Amniotic stem cell (primary cell): ENCODE measurements at regions not wholly inside any gene's neighbourhood (a gene's known extent, or its start where the extent isn't known, plus 50 kb on each side); places are given as distances from the start of the nearest gene placed in this dataset.
"Not testable (repeated sequence)": the region's sequence is repeated elsewhere in the genome, so short reads cannot be mapped to it uniquely, and the experiment has no call there.

Experiments used
- DNase-seq: peaks from one replicate; lab custom pipeline; 2025; lab: John Stamatoyannopoulos, UW

DNA sequence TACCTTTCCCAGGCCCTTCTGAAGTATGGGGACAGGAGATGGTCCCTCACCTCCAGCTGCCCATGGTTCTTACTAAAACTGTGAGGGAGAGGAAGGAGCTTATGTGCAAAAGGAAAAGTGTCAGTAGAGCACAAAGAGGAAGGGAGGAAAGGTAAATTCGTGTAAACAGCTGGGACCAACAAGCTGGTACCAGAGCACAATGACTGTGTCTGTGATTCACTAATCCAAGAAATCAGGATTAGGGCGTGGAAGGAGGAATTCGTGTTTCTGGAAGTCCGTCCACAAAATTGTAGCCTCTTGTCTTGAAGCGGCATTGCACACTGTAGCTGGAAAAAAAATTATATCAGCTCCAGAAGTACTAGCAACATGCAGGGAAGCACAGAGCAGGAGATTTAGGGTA is 129.0 kb upstream of the RREB1 start:
- DNase-seq = no peak

DNA sequence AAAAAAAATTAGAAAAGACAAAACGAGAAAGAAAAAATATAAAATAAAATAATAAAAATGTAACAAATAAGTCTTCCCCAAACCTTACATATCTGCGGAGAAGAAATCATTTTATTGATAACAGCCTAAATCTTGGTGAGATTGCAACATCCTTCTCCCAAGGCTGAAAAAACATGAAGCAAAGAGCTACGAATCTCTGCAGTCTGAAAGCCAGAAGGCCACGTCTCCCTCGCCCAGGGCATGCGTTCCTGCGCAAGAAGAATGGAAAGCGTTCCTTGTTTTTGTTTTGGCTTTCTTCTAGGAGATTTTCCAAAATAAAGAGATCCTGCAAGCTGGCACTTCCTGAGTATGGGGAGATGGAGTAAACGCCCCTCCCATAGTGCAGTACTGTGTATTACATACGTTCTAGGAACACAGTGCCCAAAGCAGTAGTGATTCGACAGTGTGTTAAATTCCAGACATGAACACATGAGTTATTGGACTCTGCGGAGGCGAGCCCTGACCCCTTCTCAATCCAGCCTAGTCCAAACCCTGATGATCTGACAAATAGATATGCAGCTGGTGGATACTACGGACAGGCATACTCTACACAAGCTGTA is 126.7 kb upstream of the RREB1 start:
- no peak for DNase-seq

- DNase-seq = no peak
These were observed 126.0 kb upstream of the RREB1 start for GRCh38 chr6:6981681-6982322.

DNA sequence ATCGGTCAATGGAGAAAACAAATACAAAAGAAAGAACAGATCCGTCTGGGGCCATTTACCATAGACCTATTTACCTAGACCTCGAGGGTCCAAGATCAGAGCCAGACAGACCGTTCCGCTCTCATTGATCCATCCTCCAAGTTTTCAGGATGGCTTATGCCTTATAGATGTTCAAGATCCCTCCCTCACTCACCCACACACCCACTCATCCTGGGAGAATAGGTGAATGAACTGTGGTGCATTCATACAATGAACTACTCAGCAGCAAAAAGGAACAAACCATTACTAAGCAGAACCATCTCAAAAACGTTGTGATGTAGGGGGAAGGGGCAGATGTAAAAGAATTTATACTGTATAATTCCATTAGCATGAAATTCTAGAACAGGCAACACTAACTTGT is 125.1 kb upstream of the RREB1 start:
- DNase-seq = no peak

DNA sequence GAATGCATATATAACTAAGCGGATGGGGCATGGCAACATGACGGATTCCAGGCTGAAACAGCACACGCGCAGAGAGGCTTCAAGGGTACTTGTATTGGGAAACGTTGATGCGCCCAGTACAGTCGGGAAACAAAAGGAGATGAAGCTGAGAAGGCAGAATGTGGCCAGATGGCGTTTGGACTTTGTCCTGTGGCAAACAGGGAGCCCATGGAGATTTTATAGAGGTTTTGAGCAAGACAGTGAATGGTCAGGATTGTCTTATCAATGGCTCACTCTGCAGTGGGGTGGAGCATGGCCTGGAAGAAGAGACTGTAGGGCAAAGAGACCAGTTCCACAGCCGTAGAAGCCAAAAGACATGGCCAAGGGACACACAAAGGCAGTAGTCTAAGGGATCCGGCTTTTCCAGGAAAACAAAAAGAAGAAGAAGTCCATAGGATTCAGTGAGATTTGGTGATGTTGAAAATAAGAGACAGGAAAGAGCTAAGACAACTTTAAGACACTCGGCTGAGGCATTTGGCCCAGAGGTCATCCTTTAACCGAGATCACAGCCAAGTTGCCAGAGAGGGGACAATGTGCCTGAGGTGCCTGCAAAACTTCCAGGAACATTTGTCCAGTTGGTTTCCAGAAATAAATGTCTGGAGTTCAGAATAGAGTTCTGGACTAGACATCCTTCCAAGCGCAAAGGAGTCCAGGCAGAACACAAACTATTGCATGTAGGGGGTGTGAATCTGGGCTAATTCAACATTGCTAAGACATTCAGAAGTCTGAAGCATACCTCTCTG is 123.0 kb upstream of the RREB1 start:
- DNase-seq = no peak

DNA sequence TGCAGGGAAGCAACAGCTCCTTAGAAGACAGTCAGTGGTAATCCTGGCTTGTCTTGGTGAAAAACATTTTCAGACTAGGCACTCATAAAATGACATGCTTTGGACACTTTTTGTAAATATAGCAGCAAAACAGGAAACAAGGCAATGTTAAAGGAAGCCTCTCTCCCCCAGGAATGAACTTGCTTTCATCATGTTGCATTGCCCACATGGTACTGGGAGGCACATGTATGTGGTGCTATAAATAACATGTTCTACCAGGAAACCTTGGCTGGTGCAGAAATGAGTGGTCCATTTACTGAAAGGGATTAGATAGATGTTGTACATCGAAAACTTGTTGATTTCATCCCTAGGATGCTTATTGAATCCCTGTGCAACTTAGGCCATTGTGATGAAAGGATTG is 121.4 kb upstream of the RREB1 start:
- no peak for DNase-seq

DNA sequence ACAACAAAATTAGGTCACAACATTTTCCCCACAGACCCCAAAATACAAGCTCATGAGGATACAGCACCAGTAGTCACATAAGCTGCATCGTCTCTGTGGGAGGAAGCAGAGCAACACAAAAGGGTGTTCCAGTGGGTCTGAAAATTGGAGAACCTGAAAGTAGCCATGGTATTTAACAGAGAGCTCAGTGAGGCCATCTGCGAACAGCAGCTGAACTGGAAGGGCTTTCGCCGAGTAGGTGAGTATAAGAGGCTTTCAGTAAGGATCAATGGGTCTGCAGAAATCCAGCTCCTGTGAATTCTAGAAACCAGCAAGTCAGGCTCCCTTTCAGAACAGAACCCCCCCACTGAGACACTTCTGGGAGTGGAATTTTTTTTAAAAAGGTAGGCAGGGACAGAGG is 120.0 kb upstream of the RREB1 start:
- no peak for DNase-seq

- DNase-seq = not testable (repeated sequence)
These were observed 117.7 kb upstream of the RREB1 start for GRCh38 chr6:6990059-6990458.

- no peak for DNase-seq
These were observed 114.1 kb upstream of the RREB1 start for GRCh38 chr6:6993503-6994237.

GRCh38 chr6:6994796-6995195 is 113.0 kb upstream of the RREB1 start:
- no peak for DNase-seq

DNA sequence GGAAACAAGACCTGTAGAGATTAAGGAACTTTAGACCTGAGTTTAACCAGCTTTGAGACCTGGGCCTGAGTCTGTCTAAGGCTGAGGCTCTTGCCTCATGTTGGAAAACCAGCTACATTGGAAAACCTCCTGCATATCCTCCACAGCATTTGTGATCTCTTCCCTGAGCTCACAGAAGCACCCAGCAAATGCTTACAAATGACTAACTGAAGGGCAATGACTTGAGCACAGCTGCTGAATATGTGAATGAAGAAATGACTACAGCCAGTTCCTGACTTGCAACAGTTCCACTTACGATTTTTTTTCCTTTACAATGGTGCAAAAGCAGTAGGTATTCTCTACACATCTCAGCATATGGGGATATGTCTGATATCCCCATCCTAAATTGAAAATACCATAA is 112.4 kb upstream of the RREB1 start:
- DNase-seq = no peak

GRCh38 chr6:6996124-6996523 is 111.6 kb upstream of the RREB1 start:
- DNase-seq = no peak

- DNase-seq = no peak
These were observed 110.2 kb upstream of the RREB1 start for GRCh38 chr6:6997263-6998193.

DNA sequence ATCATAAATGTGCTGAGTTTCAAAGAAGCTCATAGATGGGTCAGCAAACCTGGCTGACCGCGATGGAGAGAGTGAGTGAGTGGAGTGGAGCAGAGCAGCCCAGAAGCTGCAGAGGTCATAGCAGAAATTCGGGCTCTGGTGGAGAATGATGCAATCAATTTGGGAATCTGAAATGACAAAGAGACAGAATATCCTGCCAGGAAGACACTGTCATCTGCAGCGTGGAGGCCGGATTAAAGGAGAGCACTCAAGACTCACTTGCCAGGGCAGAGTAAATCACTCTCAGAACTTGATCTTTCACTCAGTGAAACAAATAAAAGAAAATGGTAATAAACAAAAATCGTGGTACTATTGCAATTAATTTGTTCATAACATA is 109.6 kb upstream of the RREB1 start:
- DNase-seq = no peak

DNA sequence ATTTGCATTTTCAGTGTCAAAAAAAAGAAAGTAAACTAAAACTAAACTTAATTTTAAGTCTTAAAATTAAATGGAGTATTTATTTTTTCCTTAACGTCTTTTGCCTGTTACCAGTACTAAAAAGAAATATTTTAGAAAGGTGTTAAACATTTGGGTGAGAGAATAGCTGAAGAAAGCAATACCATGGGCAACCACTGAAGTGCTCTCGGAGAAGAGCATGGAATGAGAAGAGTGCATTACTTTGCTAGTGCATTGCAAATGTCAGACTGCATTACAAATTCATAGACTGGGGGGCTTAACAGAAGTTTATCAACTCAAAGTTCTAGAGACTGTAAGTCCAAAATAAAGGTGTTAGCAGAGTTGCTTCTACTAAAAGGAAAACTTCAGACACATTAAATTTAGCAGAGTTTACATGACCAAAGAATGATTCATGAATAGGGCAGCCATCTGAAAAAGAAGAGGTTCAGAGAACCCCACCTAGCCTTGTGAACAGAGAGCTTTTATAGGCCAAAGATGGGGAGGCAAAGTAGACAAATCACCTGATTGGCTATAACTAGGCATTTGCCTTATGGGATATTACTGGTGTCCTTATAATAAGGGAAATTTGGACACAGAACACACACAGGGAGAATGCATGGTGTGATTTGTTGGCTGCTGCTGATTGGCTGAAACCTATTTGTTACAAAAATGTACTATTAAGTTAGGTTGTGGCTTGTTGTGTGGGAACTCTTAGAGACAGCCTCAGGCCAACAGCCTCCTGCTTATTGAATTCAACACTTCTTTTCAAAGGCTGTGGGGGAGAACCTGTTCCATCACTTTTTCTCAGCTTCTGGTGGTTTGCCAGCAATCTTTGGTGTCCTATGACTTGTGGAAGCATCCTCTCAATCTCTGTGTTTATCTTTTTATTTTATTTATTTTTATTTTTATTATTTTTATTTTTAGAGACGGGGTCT is 106.7 kb upstream of the RREB1 start:
- DNase-seq = no peak

DNA sequence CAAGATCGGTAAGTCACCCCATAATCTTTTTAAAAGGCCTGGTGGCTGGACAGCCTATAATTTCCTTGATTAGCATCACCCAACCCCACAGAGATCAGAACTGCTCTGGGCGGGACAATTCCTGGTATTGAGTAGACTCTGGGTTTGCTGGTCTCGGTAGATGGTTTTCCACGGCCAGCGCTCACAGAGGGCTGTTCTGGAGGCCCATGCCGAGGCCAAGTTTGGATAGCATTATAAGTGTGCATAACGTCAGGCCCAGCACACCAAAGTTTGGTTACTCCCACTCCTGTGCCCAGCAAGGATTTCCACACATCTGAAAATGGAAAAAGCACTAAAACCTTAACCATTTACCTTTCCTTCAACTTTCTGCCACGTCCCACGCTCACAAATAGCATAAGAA is 104.7 kb upstream of the RREB1 start:
- DNase-seq = no peak

DNA sequence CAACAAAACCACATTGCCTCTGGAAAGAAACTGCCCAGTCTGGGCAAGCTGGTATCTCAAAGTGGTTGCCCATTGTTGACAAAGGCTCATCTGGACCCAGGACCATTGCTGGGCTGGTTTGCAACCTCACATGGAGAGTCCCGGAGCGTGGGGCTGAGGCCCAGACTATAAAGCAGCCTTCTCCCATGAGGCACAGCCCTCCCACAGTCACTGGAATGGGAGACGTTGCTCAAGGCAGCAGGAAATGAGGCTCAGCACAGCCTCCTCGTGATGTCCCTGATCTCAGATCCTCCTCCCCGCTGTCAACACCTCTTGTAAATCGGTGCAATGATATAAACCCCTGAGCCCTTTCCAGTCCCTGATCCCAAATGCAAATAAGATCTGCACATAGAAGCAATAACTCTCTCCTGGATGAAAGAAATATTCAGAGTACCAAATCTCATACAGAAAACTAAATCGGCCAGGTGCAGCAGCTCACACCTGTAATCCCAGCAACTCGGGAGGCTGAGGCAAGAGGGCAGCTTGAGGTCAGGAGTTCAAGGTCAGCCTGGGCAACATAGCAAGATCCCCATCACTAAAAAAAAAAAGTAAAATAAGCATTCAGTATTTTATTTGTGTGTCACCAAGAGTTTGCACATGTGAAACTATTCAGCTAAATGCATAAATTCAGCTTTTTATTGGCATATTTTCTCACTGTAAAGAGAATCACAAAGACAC is 103.0 kb upstream of the RREB1 start:
- no peak for DNase-seq

- DNase-seq = no peak
These were observed 101.1 kb upstream of the RREB1 start for GRCh38 chr6:7006515-7007191.

- no peak for DNase-seq
These were observed 99.2 kb upstream of the RREB1 start for GRCh38 chr6:7008451-7008988.
